GM18499 (cell line): ENCODE measurements at regions not wholly inside any gene's neighbourhood (a gene's known extent, or its start where the extent isn't known, plus 50 kb on each side); places are given as distances from the start of the nearest gene placed in this dataset.

Experiments used
- ATAC-seq: cut with Tn5 transposase; IDR thresholded peaks from one replicate; pipeline ENCODE4 v1.9.1; 2021; ENCODE audit warnings: moderate number of reproducible peaks; ENCODE audit not compliant: insufficient read depth, unreplicated experiment

- no peak for ATAC-seq
Observed at GRCh38 chr4:14865031-14865366, 137.3 kb upstream of the CPEB2 start.

- no peak for ATAC-seq
Observed at GRCh38 chr4:14865804-14866203, 136.5 kb upstream of the CPEB2 start.

- ATAC-seq = no peak
Observed at GRCh38 chr4:14867847-14868246, 134.4 kb upstream of the CPEB2 start.

- no peak for ATAC-seq
Observed at GRCh38 chr4:14868426-14869395, 133.6 kb upstream of the CPEB2 start.

GRCh38 chr4:14871676-14872430, 130.4 kb upstream of the CPEB2 start:
- ATAC-seq = no peak

- peak; percentile 59 for ATAC-seq
Observed at GRCh38 chr4:14874990-14875389, 127.3 kb upstream of the CPEB2 start.

GRCh38 chr4:14877246-14878225, 124.7 kb upstream of the CPEB2 start:
- ATAC-seq = no peak

- no peak for ATAC-seq
Observed at GRCh38 chr4:14878681-14879080, 123.6 kb upstream of the CPEB2 start.

- ATAC-seq = no peak
Observed at GRCh38 chr4:14879683-14880082, 122.6 kb upstream of the CPEB2 start.

GRCh38 chr4:14880805-14881204, 121.5 kb upstream of the CPEB2 start:
- no peak for ATAC-seq

GRCh38 chr4:14883166-14883565, 119.1 kb upstream of the CPEB2 start:
- ATAC-seq = no peak

- ATAC-seq = no peak
Observed at GRCh38 chr4:14883661-14884060, 118.6 kb upstream of the CPEB2 start.

GRCh38 chr4:14887842-14888433, 114.3 kb upstream of the CPEB2 start:
- ATAC-seq = no peak

GRCh38 chr4:14888790-14889572, 113.3 kb upstream of the CPEB2 start:
- ATAC-seq = no peak

GRCh38 chr4:14892563-14892962, 109.7 kb upstream of the CPEB2 start:
- no peak for ATAC-seq

- ATAC-seq = no peak
Observed at GRCh38 chr4:14893713-14894112, 108.6 kb upstream of the CPEB2 start.

- ATAC-seq = no peak
Observed at GRCh38 chr4:14894392-14895292, 107.6 kb upstream of the CPEB2 start.

GRCh38 chr4:14896656-14897175, 105.6 kb upstream of the CPEB2 start:
- ATAC-seq = no peak
